GM19397 (cell line): ENCODE measurements at regions not wholly inside any gene's neighbourhood (a gene's known extent, or its start where the extent isn't known, plus 50 kb on each side); places are given as distances from the start of the nearest gene placed in this dataset.
"Not testable (repeated sequence)": the region's sequence is repeated elsewhere in the genome, so short reads cannot be mapped to it uniquely, and the experiment has no call there.

Source experiments
- ATAC-seq: cut with Tn5 transposase; IDR thresholded peaks from one replicate; pipeline ENCODE4 v1.9.1; 2021; ENCODE audit warnings: mild to moderate bottlenecking, moderate library complexity; ENCODE audit not compliant: unreplicated experiment

- not testable (repeated sequence) for ATAC-seq
These were observed 113.4 kb downstream of the XPNPEP1 start for GRCh38 chr10:109809954-109810353.

- not testable (repeated sequence) for ATAC-seq
These were observed 122.1 kb downstream of the XPNPEP1 start for GRCh38 chr10:109801191-109801590.

- no peak for ATAC-seq
These were observed 132.7 kb downstream of the XPNPEP1 start for GRCh38 chr10:109790647-109791046.

GRCh38 chr10:109784236-109784635 is 139.1 kb downstream of the XPNPEP1 start:
- no peak for ATAC-seq

- ATAC-seq, result no peak
These were observed 140.0 kb downstream of the XPNPEP1 start for GRCh38 chr10:109783286-109783685.

- no peak for ATAC-seq
These were observed 142.3 kb downstream of the XPNPEP1 start for GRCh38 chr10:109780997-109781396.

GRCh38 chr10:109778993-109779392 is 144.3 kb downstream of the XPNPEP1 start:
- no peak for ATAC-seq

DNA sequence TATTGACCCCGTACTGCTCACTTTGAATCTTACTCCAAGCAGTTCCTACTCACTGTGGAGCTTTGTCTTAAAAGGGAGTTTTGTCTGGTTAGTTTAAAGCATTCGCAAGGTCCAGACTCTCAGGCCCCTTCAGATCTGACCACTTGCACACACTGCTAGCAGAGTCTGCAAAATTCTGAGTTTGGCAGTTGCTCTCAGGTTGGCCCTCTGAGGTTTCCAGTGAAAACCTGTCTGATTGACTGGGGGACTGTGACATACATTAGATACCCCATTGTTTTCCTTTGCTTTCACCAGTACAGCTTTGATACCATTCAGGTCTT is 149.2 kb downstream of the XPNPEP1 start:
- no peak for ATAC-seq

- ATAC-seq, result no peak
These were observed 149.8 kb downstream of the XPNPEP1 start for GRCh38 chr10:109773288-109774120.

DNA sequence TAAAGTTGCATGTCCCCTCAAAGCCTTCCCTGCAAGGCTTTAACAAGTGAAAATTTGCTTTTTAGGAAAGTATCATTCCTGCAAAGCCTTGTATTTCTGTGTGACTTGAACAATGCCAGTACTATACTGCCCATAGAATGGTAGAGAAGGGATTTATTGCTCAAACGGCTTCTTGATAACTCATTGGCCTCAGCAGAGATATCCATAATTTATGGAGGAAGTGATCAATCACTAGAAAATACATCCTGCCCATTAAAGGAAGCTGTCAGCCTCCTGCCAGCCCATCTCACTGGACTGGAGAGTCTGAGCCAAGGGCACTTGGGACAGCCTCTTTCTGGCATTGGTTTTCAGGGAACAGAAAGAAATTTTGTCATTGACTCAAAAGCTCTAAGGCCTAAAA is 152.6 kb downstream of the XPNPEP1 start:
- ATAC-seq, result no peak

DNA sequence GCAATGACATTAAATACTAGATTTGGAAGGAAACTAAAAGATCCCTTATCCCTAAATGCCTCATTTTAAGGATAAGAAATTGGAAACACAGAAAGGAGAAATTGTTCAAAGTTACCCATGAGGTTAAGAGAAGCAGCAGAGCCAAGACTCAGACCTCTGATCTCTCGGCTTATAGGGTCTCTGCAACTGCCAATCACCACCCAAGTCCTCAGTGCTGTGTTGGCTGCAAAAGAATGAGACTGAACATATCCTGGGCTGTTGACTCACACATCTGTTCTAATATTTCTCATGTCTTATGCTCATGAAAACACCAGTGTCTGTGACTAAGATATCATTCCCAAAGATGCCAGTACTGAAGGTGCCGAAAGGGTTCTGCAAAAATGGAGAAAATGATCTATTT is 153.3 kb downstream of the XPNPEP1 start:
- no peak for ATAC-seq

- no peak for ATAC-seq
These were observed 157.5 kb downstream of the XPNPEP1 start for GRCh38 chr10:109765838-109766237.

- no peak for ATAC-seq
These were observed 160.8 kb downstream of the XPNPEP1 start for GRCh38 chr10:109762555-109762954.

GRCh38 chr10:109757670-109758069 is 165.6 kb downstream of the XPNPEP1 start:
- not testable (repeated sequence) for ATAC-seq

DNA sequence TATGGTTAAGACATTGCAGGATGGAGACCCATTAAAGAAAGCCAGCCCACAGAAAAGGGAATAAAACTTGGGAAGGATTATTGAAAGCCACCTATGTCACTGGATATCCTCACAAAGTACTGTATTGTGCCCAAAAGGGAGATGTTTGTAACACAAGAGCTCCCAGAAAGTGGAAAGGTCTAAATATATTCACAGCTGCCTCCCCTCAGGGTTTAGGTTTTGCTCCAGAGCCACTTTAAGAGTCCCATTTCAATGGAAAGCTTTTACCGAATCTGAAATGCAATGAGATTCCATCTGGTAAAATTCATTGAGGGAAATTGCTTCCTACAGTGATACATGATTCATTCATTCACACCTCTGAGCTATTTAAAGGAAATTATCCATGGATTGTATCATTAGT is 176.4 kb downstream of the XPNPEP1 start:
- no peak for ATAC-seq

DNA sequence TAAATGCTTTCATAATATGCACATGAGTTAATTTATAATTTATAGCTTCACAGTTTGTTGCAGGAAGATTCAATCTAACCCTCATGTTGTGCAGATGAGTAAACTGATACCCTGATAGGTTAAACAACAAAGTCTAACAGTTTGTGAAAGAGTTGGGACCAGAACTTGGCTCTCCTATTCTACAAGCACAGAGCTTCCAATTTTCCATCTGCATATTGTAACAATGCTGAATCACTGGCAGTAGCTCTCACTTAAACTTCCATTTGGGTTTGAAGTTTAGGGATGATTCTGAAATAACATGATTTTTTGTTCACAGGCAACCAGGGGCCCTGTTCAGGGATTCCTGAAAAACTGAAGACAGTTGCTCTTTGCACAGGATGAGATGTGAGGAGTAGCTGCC is 179.3 kb downstream of the XPNPEP1 start:
- ATAC-seq, result no peak

DNA sequence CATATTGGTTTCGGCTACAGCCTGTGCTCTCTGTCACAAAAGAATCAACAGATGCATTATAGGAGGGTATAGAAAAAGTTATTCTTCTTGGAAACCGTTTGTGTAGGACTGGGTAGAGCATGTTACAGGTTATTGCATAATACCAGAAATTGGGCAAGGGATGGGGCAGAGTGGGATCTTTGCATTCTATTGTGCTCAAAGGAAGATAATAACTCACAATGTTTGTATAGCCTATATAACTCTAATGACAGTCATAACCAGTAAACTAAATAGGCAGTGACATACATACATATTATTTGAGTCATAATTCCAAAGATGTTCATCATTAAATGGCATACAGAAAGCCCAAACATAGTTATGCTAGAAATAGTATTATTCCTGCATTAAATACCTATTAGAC is 179.7 kb downstream of the XPNPEP1 start:
- ATAC-seq, result no peak

DNA sequence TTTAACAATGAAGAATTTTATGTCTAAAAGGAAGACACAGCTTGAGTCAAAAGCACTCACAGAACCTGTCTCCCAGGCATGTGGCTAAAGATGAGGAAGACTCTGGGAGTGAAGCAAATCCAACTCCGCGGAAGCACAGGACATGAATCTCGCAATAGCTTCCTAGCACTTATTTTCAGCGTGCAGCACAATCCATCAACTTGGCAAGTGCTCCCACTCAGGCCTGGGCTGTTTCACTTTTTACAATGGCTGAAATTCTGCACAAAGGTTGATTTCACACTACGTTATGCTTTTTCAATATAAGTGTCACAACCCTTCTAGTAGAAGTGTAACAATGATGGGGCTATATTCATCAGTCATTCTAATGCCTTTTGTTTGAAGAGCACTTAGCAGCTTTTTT is 180.2 kb downstream of the XPNPEP1 start:
- ATAC-seq, result no peak

- ATAC-seq, result no peak
These were observed 181.6 kb downstream of the XPNPEP1 start for GRCh38 chr10:109741712-109742111.

GRCh38 chr10:109740436-109740835 is 182.9 kb downstream of the XPNPEP1 start:
- no peak for ATAC-seq

DNA sequence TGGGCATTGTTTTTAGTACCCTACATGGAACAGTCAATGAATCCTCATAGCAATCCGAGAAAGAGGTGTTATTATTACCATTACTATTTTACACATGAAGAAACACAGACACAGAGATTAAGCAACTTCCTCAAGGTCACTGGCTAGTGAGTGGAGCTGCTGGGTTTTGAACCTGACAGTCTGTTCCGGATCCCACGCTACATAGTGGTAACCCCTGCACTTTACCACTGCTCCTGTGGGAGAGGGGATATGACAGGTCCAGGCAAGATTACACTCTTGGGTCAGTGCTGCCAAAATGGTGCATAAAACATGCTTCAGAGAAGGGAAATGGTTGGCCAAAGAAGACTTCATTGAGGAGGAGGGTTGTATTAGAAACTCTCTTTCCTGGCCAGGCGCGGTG is 185.7 kb downstream of the XPNPEP1 start:
- ATAC-seq, result no peak

DNA sequence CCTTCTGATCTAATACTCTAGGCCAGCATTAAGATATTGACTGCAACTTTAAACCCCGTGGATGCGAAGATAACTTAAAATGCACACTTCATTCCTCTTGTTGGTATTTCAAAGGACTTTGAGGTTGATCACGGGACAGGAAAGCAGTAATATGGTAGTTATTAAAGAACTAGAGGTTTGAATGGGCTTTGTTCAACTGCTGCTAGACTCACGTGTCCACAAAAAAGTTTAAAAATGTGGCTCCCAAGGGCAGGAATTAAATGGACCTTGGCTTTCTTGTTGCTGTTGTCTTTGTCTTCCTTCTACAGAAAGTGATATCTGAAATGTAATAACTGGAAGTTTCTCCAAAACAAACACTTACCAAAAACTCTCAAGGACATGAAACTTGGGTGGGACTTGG is 186.3 kb downstream of the XPNPEP1 start:
- no peak for ATAC-seq

- ATAC-seq, result no peak
These were observed 187.5 kb downstream of the XPNPEP1 start for GRCh38 chr10:109735776-109736175.
